ENCODE measurements at regions not wholly inside any gene's neighbourhood (a gene's known extent, or its start where the extent isn't known, plus 50 kb on each side); places are given as distances from the start of the nearest gene placed in this dataset.

DNA sequence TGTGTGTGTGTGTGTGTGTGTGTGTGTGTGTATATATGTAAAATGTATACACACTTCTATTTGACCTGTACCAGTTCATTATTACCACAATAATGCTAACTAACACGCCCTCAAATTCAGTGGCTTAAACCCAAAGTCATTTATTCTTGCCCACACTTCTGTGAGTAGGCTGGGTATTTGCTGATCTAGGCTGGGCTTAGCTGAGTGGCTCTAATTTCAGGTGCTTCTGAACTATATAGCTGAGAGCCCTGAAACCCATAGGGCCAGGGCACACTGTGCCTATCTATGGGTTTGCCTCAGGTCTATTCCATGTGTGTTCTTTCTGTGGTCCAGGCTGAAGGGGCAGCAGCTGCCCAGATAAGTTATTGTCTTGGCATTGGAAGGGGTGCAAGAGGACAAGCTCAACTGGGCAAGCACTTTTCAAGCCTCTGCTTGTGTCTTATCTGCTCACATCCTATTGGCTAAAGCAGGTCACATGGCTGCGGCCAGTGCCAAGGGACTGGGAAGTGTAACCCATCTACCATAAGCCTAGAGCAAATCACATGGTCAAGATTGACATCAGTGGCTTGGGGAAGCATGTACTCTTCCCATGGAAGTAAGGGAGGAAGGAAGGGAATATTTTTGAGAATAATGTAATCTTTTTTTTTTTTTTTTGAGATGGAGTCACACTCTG lies 139.9 kb downstream of the PALM2AKAP2 start:
- no peak for ATAC-seq
- TF ChIP-seq PPARA (CRISPR knock-in tag; IDR thresholded peaks at IDR 0.05; ENCODE audit: borderline replicate concordance), result no peak
- TF ChIP-seq, protein P1, sequence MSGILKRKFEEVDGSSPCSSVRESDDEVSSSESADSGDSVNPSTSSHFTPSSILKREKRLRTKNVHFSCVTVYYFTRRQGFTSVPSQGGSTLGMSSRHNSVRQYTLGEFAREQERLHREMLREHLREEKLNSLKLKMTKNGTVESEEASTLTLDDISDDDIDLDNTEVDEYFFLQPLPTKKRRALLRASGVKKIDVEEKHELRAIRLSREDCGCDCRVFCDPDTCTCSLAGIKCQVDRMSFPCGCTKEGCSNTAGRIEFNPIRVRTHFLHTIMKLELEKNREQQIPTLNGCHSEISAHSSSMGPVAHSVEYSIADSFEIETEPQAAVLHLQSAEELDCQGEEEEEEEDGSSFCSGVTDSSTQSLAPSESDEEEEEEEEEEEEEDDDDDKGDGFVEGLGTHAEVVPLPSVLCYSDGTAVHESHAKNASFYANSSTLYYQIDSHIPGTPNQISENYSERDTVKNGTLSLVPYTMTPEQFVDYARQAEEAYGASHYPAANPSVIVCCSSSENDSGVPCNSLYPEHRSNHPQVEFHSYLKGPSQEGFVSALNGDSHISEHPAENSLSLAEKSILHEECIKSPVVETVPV (CRISPR knock-in tag; IDR thresholded peaks at IDR 0.05), result no peak
- TF ChIP-seq ZNF565 (CRISPR knock-in tag; conservative IDR thresholded peaks at IDR 0.05; ENCODE audit: low read depth), result no peak
- no peak for TF ChIP-seq ZFP30 (CRISPR knock-in tag; IDR thresholded peaks at IDR 0.05)
- TF ChIP-seq CSDC2 (CRISPR knock-in tag; IDR thresholded peaks at IDR 0.05), result no peak
- no peak for TF ChIP-seq OSR1 (CRISPR knock-in tag; IDR thresholded peaks at IDR 0.05)
- no peak for TF ChIP-seq ZNF70 (CRISPR knock-in tag; IDR thresholded peaks at IDR 0.05)
- no peak for TF ChIP-seq ZFP3 (CRISPR knock-in tag; IDR thresholded peaks at IDR 0.05)
- no peak for TF ChIP-seq ARNTL (CRISPR knock-in tag; IDR thresholded peaks at IDR 0.05; ENCODE audit: borderline replicate concordance, low read depth)
- TF ChIP-seq GLIS3 (CRISPR knock-in tag; IDR thresholded peaks at IDR 0.05), result no peak
- no peak for TF ChIP-seq TSHZ2 (CRISPR knock-in tag; IDR thresholded peaks at IDR 0.05)
- TF ChIP-seq BACH2 (CRISPR knock-in tag; IDR thresholded peaks at IDR 0.05; ENCODE audit: borderline replicate concordance), result no peak
- TF ChIP-seq TOX (CRISPR knock-in tag; IDR thresholded peaks at IDR 0.05; ENCODE audit: borderline replicate concordance), result no peak
- no peak for TF ChIP-seq SNAI2 (CRISPR knock-in tag; IDR thresholded peaks at IDR 0.05)
- TF ChIP-seq PATZ1 (CRISPR knock-in tag; IDR thresholded peaks at IDR 0.05; ENCODE audit: borderline replicate concordance), result no peak
- no peak for TF ChIP-seq ZNF8 (CRISPR knock-in tag; IDR thresholded peaks at IDR 0.05)
- TF ChIP-seq ISL1 (CRISPR knock-in tag; IDR thresholded peaks at IDR 0.05), result no peak
- TF ChIP-seq TCF4 (CRISPR knock-in tag; IDR thresholded peaks at IDR 0.05; ENCODE audit: borderline replicate concordance), result no peak
- TF ChIP-seq, protein P2, sequence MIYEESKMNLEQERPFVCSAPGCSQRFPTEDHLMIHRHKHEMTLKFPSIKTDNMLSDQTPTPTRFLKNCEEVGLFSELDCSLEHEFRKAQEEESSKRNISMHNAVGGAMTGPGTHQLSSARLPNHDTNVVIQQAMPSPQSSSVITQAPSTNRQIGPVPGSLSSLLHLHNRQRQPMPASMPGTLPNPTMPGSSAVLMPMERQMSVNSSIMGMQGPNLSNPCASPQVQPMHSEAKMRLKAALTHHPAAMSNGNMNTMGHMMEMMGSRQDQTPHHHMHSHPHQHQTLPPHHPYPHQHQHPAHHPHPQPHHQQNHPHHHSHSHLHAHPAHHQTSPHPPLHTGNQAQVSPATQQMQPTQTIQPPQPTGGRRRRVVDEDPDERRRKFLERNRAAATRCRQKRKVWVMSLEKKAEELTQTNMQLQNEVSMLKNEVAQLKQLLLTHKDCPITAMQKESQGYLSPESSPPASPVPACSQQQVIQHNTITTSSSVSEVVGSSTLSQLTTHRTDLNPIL (CRISPR knock-in tag; IDR thresholded peaks at IDR 0.05; ENCODE audit: low read depth), result no peak

DNA sequence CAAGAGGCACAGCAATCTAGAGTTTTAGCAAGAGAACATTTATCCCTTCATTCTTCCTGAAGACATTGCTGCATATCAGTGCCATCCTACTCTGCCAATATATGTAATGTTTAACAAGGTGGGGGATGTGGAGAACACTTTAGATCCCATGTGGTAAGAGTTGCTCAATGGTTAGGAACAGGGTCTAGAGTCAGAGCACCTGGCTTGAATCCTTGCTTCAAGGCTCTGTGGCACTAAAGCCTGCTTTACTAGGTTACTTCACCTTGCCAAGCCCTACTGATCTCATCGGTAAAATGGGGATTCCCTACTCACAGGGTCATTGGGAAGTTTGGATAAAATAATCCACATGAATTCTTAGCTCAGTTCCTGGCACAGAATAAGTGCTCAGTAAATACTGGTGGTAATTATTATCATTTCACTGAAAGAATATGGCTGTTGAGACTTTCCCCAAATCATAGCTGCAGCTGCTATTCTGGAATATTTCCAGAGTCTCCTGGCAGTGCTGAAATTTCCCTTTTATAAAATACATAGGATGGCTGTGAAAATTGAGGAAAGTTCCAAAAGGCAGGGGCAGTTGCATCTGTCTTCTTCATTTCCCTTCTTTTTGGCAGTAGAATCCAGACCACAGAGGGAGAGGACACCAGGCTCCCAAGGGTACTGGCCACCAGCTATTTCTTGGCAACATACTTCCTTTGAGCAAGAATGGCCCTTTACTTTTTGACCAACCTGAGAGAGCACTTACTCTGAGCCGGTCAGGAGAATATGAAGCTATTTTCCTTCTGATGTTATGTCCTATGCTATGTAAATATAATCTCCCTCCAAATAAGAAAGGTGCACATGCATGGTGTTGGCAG lies 142.8 kb downstream of the PALM2AKAP2 start:
- no peak for TF ChIP-seq TOX (CRISPR knock-in tag; IDR thresholded peaks at IDR 0.05; ENCODE audit: borderline replicate concordance)
- TF ChIP-seq ZFP3 (CRISPR knock-in tag; IDR thresholded peaks at IDR 0.05), result no peak
- TF ChIP-seq BACH2 (CRISPR knock-in tag; IDR thresholded peaks at IDR 0.05; ENCODE audit: borderline replicate concordance), result no peak
- TF ChIP-seq PPARA (CRISPR knock-in tag; IDR thresholded peaks at IDR 0.05; ENCODE audit: borderline replicate concordance), result no peak
- TF ChIP-seq GLIS3 (CRISPR knock-in tag; IDR thresholded peaks at IDR 0.05), result no peak
- TF ChIP-seq ZFP30 (CRISPR knock-in tag; IDR thresholded peaks at IDR 0.05), result no peak
- no peak for TF ChIP-seq ZNF565 (CRISPR knock-in tag; conservative IDR thresholded peaks at IDR 0.05; ENCODE audit: low read depth)
- TF ChIP-seq TSHZ2 (CRISPR knock-in tag; IDR thresholded peaks at IDR 0.05), result no peak
- TF ChIP-seq ISL1 (CRISPR knock-in tag; IDR thresholded peaks at IDR 0.05), result no peak
- TF ChIP-seq OSR1 (CRISPR knock-in tag; IDR thresholded peaks at IDR 0.05), result no peak
- TF ChIP-seq ESRRG (CRISPR knock-in tag; IDR thresholded peaks at IDR 0.05), result no peak
- TF ChIP-seq ZNF70 (CRISPR knock-in tag; IDR thresholded peaks at IDR 0.05), result no peak
- TF ChIP-seq PATZ1 (CRISPR knock-in tag; IDR thresholded peaks at IDR 0.05; ENCODE audit: borderline replicate concordance), result no peak
- TF ChIP-seq ARNTL (CRISPR knock-in tag; IDR thresholded peaks at IDR 0.05; ENCODE audit: borderline replicate concordance, low read depth), result no peak
- no peak for TF ChIP-seq RARB (CRISPR knock-in tag; IDR thresholded peaks at IDR 0.05)
- TF ChIP-seq ZNF8 (CRISPR knock-in tag; IDR thresholded peaks at IDR 0.05), result no peak
- TF ChIP-seq POU6F1 (CRISPR knock-in tag; IDR thresholded peaks at IDR 0.05; ENCODE audit: borderline replicate concordance, low read depth), result no peak
- ATAC-seq, result no peak
